GM12875 (cell line): ENCODE measurements at regions not wholly inside any gene's neighbourhood (a gene's known extent, or its start where the extent isn't known, plus 50 kb on each side); places are given as distances from the start of the nearest gene placed in this dataset.

Experiments
- H3K4me3 ChIP-seq: one replicate; pipeline ENCODE4 v1.5.1; 2011; ENCODE audit warnings: low read depth, low read length, control low read depth
- CTCF ChIP-seq: IDR thresholded peaks from 2 replicates; pipeline ENCODE4 v1.5.1; 2011; ENCODE audit warnings: low read depth, mild to moderate bottlenecking, control low read depth, inconsistent platforms, low read length, moderate library complexity, borderline replicate concordance; ENCODE audit not compliant: insufficient read depth

GRCh38 chr16:5642011-5642410, 544.4 kb upstream of the EEF2KMT start:
- H3K4me3 ChIP-seq: no peak overlapping the region
- TF ChIP-seq CTCF: no peak

GRCh38 chr16:5640883-5641282, 543.3 kb upstream of the EEF2KMT start:
- no peak for TF ChIP-seq CTCF
- H3K4me3 ChIP-seq: no peak overlapping the region

GRCh38 chr16:5639531-5639930, 541.9 kb upstream of the EEF2KMT start:
- H3K4me3 ChIP-seq: no peak overlapping the region
- no peak for TF ChIP-seq CTCF

GRCh38 chr16:5635331-5635730, 537.7 kb upstream of the EEF2KMT start:
- no peak overlapping the region for H3K4me3 ChIP-seq
- TF ChIP-seq CTCF: no peak

- TF ChIP-seq CTCF: no peak
- H3K4me3 ChIP-seq: no peak overlapping the region
These were observed 537.1 kb upstream of the EEF2KMT start for GRCh38 chr16:5634666-5635180.

- TF ChIP-seq CTCF: peak; percentile 49
- no peak overlapping the region for H3K4me3 ChIP-seq
These were observed 536.3 kb upstream of the EEF2KMT start for GRCh38 chr16:5633845-5634440.

GRCh38 chr16:5622234-5622884, 524.8 kb upstream of the EEF2KMT start:
- no peak for TF ChIP-seq CTCF
- no peak overlapping the region for H3K4me3 ChIP-seq
